GM21423 (cell line): ENCODE measurements at regions not wholly inside any gene's neighbourhood (a gene's known extent, or its start where the extent isn't known, plus 50 kb on each side); places are given as distances from the start of the nearest gene placed in this dataset.
"Not testable (repeated sequence)": the region's sequence is repeated elsewhere in the genome, so short reads cannot be mapped to it uniquely, and the experiment has no call there.

Source experiments
- ATAC-seq: cut with Tn5 transposase; IDR thresholded peaks from one replicate; pipeline ENCODE4 v1.9.1; 2021; ENCODE audit warnings: mild to moderate bottlenecking, moderate library complexity; ENCODE audit not compliant: unreplicated experiment

- ATAC-seq, result not testable (repeated sequence)
These were observed 135.1 kb downstream of the CRLF3 start for GRCh38 chr17:30689266-30690000.

GRCh38 chr17:30686538-30687479 lies 137.7 kb downstream of the CRLF3 start:
- ATAC-seq, result not testable (repeated sequence)

GRCh38 chr17:30682280-30682679 lies 142.2 kb downstream of the CRLF3 start:
- ATAC-seq, result not testable (repeated sequence)

- not testable (repeated sequence) for ATAC-seq
These were observed 143.8 kb downstream of the CRLF3 start for GRCh38 chr17:30680681-30681080.

GRCh38 chr17:30677550-30678249 lies 146.8 kb downstream of the CRLF3 start:
- no peak for ATAC-seq

- ATAC-seq, result not testable (repeated sequence)
These were observed 148.6 kb downstream of the CRLF3 start for GRCh38 chr17:30675777-30676492.

- not testable (repeated sequence) for ATAC-seq
These were observed 155.3 kb downstream of the CRLF3 start for GRCh38 chr17:30669217-30669649.

GRCh38 chr17:30668360-30669181 lies 155.9 kb downstream of the CRLF3 start:
- not testable (repeated sequence) for ATAC-seq

GRCh38 chr17:30667657-30668359 lies 156.7 kb downstream of the CRLF3 start:
- not testable (repeated sequence) for ATAC-seq

GRCh38 chr17:30666838-30667656 lies 157.4 kb downstream of the CRLF3 start:
- not testable (repeated sequence) for ATAC-seq

- ATAC-seq, result not testable (repeated sequence)
These were observed 160.6 kb downstream of the CRLF3 start for GRCh38 chr17:30663727-30664455.

GRCh38 chr17:30657148-30657547 lies 167.3 kb downstream of the CRLF3 start:
- not testable (repeated sequence) for ATAC-seq

GRCh38 chr17:30653038-30653437 lies 171.5 kb downstream of the CRLF3 start:
- ATAC-seq, result not testable (repeated sequence)

GRCh38 chr17:30650149-30650548 lies 172.9 kb downstream of the GOSR1 start:
- ATAC-seq, result not testable (repeated sequence)

GRCh38 chr17:30648015-30648620 lies 170.9 kb downstream of the GOSR1 start:
- ATAC-seq, result not testable (repeated sequence)

GRCh38 chr17:30645875-30646274 lies 168.7 kb downstream of the GOSR1 start:
- not testable (repeated sequence) for ATAC-seq

- ATAC-seq, result not testable (repeated sequence)
These were observed 167.5 kb downstream of the GOSR1 start for GRCh38 chr17:30644713-30645112.
